Thoracic aorta (tissue), 2 donors: ENCODE measurements at regions not wholly inside any gene's neighbourhood (a gene's known extent, or its start where the extent isn't known, plus 50 kb on each side); places are given as distances from the start of the nearest gene placed in this dataset.

Experiments used
- ATAC-seq: fragments of 150-250 bp; one replicate; pipeline ENCODE4 v1.8.0; 2017; ENCODE audit warnings: low read depth; ENCODE audit not compliant: insufficient number of reproducible peaks, low FRiP score
- DNase-seq: peaks from one replicate; pipeline ENCODE4 v3.0.0-alpha.2; 2020; ENCODE audit warnings: low spot score
- H3K27ac ChIP-seq, 2 donors: fragments of 200-600 bp; sonication (generic); 1 replicate in 1 of 2; 2 replicates in 1 of 2; pipeline ENCODE4 v1.5.1; 2016; ENCODE audit warnings: mild to moderate bottlenecking in 2 of 2, moderate library complexity in 2 of 2
- H3K27me3 ChIP-seq: fragments of 200-600 bp; sonication (generic); replicated peaks from 2 replicates; pipeline ENCODE4 v1.6.0; 2016; ENCODE audit warnings: mild to moderate bottlenecking; ENCODE audit not compliant: insufficient read depth
- H3K36me3 ChIP-seq: fragments of 200-600 bp; sonication (generic); one replicate; pipeline ENCODE4 v1.5.1; 2016
- H3K4me1 ChIP-seq, 2 donors: fragments of 200-600 bp; sonication (generic); 1 replicate in 1 of 2; 2 replicates in 1 of 2; pipeline versions ENCODE4 v1.5.1 to v1.6.0; 2016; ENCODE audit warnings: low read depth in 2 of 2, mild to moderate bottlenecking in 1 of 2; ENCODE audit not compliant: control insufficient read depth in 1 of 2
- H3K4me3 ChIP-seq: fragments of 200-600 bp; sonication (generic); 2 replicates; pipeline ENCODE4 v1.5.1; 2016; ENCODE audit warnings: mild to moderate bottlenecking
- H3K9me3 ChIP-seq: fragments of 200-600 bp; sonication (generic); 2 replicates; pipeline ENCODE4 v1.5.1; 2016
- CTCF ChIP-seq: fragments of 200-600 bp; sonication (generic); IDR thresholded peaks from one replicate; pipeline ENCODE4 v1.5.1; 2019; ENCODE audit warnings: antibody characterized with exemption

- ATAC-seq (no peak), DNase-seq (no peak)
- Histone ChIP-seq H3K4me3 (no peak overlapping the region), H3K36me3 (no peaks in the 10 kb centered on the region), H3K27me3 (no peaks in the 10 kb centered on the region), H3K4me1 (no peaks in the 10 kb centered on the region), H3K27ac (no peak overlapping the region), H3K9me3 (no peaks in the 10 kb centered on the region)
- no peak for TF ChIP-seq CTCF
These were observed 517.1 kb downstream of the LMO7 start for GRCh38 chr13:76153239-76153638.

DNA sequence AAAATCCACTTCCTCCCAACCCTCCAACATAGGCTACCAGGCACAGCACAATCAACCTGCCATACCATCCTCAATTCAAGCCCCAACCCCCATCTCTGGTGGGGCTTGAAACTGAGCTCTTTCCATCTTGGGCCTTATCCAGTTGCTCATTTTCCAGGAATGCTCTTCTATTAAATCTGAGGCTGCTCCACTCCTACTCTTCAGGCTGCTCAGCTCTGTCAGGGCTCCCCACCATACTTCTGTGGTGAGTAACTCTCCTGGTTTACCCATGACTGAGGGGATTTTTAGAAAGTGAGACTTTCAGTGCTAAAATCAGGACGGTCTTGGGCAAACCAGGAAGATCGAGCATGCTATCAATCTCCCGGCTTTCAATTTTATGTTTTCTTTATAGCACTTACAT lies 512.8 kb downstream of the LMO7 start:
- no peaks in the 10 kb centered on the region for H3K36me3 ChIP-seq
- no peaks in the 10 kb centered on the region for H3K27me3 ChIP-seq
- no peak for TF ChIP-seq CTCF
- no peaks in the 10 kb centered on the region for H3K4me1 ChIP-seq
- H3K27ac ChIP-seq: no peak overlapping the region
- H3K9me3 ChIP-seq: no peaks in the 10 kb centered on the region
- no peak for DNase-seq
- H3K4me3 ChIP-seq: no peak overlapping the region
- ATAC-seq: no peak

DNA sequence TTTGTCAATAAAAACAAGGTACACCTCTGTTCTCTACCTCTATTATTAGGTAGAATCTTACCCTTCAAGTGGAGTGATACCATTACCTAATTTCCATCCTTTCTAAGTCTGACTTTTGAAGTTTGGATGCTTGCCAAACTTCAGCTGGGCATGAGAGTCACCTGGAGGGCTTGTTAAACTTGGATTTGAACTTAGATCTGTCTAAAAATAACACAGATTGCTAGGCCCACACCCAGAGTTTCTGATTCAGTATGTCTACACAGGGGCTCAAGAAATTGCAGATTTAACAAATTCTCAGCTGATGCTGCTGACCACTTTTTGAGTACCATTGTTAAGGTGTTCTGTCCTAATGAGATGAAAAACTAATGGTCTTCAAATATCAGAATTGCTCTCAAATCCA lies 512.2 kb downstream of the LMO7 start:
- no peak for TF ChIP-seq CTCF
- no peaks in the 10 kb centered on the region for H3K27me3 ChIP-seq
- ATAC-seq (no peak), DNase-seq (no peak)
- H3K27ac ChIP-seq: no peak overlapping the region
- H3K9me3 ChIP-seq: no peaks in the 10 kb centered on the region
- H3K4me1 ChIP-seq: no peaks in the 10 kb centered on the region
- H3K36me3 ChIP-seq: no peaks in the 10 kb centered on the region
- H3K4me3 ChIP-seq: no peak overlapping the region

- H3K27me3 ChIP-seq: no peaks in the 10 kb centered on the region
- H3K27ac ChIP-seq: no peak overlapping the region
- no peaks in the 10 kb centered on the region for H3K9me3 ChIP-seq
- DNase-seq (no peak), ATAC-seq (no peak)
- H3K4me1 ChIP-seq: peaks cover 0 to 8% of the 10 kb centered on the region in 2 donors
- TF ChIP-seq CTCF: no peak
- no peak overlapping the region for H3K4me3 ChIP-seq
- no peaks in the 10 kb centered on the region for H3K36me3 ChIP-seq
These were observed 496.4 kb downstream of the LMO7 start for GRCh38 chr13:76132532-76132931.

DNA sequence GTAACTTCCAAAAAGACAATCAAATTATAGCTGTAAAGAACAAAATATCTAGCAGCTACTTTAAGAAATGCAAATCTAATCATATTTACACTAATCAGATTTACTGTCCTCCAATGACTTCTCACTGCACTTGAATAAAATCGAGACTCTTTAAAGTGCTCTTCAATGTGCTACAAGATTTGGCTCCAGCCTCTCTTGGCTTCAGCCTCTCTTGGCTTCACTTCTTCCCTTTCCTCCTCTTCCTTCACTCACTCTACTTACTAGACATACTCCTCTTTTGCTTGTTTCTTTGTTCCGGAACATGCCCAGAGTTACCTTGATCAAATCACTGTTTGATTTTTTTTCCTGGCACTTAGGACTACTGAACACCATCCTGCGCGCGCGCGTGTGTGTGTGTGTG lies 495.4 kb downstream of the LMO7 start:
- no peak for ATAC-seq
- no peaks in the 10 kb centered on the region for H3K9me3 ChIP-seq
- TF ChIP-seq CTCF: no peak
- no peak for DNase-seq
- no peaks in the 10 kb centered on the region for H3K27me3 ChIP-seq
- H3K4me1 ChIP-seq: peaks cover 0 to 8% of the 10 kb centered on the region in 2 donors
- no peak overlapping the region for H3K27ac ChIP-seq
- no peak overlapping the region for H3K4me3 ChIP-seq
- H3K36me3 ChIP-seq: no peaks in the 10 kb centered on the region
